ENCODE measurements at regions not wholly inside any gene's neighbourhood (a gene's known extent, or its start where the extent isn't known, plus 50 kb on each side); places are given as distances from the start of the nearest gene placed in this dataset.

DNA sequence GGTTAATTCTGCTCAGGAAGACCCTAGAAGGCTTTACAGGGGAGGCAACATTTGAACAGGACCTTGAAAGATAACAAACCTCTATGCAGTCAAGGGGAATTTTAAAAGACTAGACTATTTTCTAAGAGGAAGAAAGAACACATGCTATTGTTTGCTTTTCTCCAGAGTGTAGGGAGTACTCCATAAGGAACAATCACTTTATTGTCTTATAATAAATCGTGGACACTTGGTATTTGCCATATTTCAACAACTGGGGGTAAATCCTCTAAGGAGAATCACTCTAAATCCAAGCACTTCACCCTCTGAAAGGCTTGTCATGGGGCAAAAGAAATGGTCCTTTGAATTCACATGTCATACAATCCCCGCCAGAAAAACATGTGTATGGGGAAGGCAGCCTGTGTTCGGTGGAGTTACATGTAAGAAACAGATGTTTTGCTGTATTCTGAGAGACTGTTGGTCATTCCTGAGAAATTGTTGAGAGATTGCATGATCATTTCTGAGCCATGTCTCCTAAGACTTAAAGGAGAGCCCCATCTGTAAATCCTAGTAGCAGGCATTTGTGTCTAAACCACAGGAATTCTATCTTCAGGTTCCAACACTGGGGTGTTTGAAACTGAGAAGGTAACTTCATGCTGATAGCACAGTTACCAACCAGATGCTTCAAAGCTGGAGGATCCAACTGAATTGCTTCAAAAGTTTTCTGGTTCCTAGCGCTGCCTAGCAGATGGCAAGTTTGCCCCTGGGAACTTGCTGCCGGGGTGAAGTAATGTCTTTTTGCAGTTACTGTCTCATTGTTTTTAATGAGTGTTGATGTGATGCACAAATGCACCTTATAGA is 66.8 kb downstream of the FZD4 start:
- no peak for DNase-seq (ENCODE audit: low spot score in 2 of 2, unreplicated experiment in 2 of 2)
- H3K9me3 Mint-ChIP-seq = peaks cover 12% of the 10 kb centered on the region
- H3K27ac Mint-ChIP-seq = peak overlapping the region; percentile 10
- no peaks in the 10 kb centered on the region for H3K27me3 Mint-ChIP-seq (ENCODE audit: low read depth)
- no peak overlapping the region for H3K4me3 Mint-ChIP-seq
- TF ChIP-seq, protein P1, sequence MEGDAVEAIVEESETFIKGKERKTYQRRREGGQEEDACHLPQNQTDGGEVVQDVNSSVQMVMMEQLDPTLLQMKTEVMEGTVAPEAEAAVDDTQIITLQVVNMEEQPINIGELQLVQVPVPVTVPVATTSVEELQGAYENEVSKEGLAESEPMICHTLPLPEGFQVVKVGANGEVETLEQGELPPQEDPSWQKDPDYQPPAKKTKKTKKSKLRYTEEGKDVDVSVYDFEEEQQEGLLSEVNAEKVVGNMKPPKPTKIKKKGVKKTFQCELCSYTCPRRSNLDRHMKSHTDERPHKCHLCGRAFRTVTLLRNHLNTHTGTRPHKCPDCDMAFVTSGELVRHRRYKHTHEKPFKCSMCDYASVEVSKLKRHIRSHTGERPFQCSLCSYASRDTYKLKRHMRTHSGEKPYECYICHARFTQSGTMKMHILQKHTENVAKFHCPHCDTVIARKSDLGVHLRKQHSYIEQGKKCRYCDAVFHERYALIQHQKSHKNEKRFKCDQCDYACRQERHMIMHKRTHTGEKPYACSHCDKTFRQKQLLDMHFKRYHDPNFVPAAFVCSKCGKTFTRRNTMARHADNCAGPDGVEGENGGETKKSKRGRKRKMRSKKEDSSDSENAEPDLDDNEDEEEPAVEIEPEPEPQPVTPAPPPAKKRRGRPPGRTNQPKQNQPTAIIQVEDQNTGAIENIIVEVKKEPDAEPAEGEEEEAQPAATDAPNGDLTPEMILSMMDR (IDR thresholded peaks at IDR 0.05; ENCODE audit: unreplicated experiment) = no peak
- peaks cover 10% of the 10 kb centered on the region for H3K36me3 Mint-ChIP-seq
- H3K4me1 Mint-ChIP-seq = peaks cover 21% of the 10 kb centered on the region

DNA sequence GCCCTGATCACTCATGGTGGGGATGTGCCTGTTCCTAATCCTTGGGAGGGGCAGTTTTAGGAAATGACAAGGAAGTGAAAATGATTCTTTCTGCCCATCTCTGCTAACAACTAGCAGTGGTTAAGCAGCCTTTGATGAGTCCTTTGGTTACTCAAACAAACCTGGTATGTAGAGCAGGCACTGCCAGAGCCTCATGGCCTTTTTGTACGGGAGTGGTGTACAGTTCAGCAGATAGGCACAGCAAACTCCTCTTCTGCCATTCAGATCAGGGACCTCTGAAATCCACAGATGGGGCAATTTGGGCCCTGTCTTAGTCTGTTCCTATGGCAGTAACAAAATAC is 66.2 kb downstream of the FZD4 start:
- DNase-seq (ENCODE audit: low spot score in 2 of 2, unreplicated experiment in 2 of 2) = no peak
- H3K4me3 Mint-ChIP-seq = no peak overlapping the region
- peak overlapping the region; percentile 10 for H3K27ac Mint-ChIP-seq
- TF ChIP-seq, protein P1 (IDR thresholded peaks at IDR 0.05; ENCODE audit: unreplicated experiment) = no peak
- peaks cover 21% of the 10 kb centered on the region for H3K4me1 Mint-ChIP-seq
- peaks cover 5% of the 10 kb centered on the region for H3K36me3 Mint-ChIP-seq
- H3K9me3 Mint-ChIP-seq = peaks cover 7% of the 10 kb centered on the region
- H3K27me3 Mint-ChIP-seq (ENCODE audit: low read depth) = no peaks in the 10 kb centered on the region

DNA sequence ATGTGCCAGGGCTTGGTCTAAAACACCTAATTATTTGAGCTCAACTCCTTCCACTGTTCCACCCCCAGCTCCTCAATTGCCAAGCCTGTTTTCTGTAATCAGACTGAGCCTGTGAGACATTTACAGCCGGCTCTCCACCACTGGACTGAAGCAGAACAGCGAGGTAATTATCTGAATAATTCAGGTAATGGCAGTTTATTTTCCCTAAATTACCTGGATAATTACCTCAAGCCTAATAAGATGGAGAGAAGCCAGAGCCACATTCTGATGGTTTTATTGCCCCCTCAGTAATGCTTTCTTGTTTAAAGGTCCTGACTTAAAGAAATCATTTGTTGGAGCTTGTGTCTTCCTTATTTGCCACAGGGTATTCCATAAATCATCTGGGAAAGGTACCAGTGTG is 64.2 kb downstream of the FZD4 start:
- no peaks in the 10 kb centered on the region for H3K9me3 Mint-ChIP-seq
- H3K27me3 Mint-ChIP-seq (ENCODE audit: low read depth) = no peaks in the 10 kb centered on the region
- no peaks in the 10 kb centered on the region for H3K36me3 Mint-ChIP-seq
- H3K4me1 Mint-ChIP-seq = peaks cover 28% of the 10 kb centered on the region
- peak overlapping the region; percentile 30 for H3K27ac Mint-ChIP-seq
- TF ChIP-seq, protein P1 (IDR thresholded peaks at IDR 0.05; ENCODE audit: unreplicated experiment) = no peak
- no peak overlapping the region for H3K4me3 Mint-ChIP-seq
- DNase-seq (ENCODE audit: low spot score in 2 of 2, unreplicated experiment in 2 of 2) = no peak

DNA sequence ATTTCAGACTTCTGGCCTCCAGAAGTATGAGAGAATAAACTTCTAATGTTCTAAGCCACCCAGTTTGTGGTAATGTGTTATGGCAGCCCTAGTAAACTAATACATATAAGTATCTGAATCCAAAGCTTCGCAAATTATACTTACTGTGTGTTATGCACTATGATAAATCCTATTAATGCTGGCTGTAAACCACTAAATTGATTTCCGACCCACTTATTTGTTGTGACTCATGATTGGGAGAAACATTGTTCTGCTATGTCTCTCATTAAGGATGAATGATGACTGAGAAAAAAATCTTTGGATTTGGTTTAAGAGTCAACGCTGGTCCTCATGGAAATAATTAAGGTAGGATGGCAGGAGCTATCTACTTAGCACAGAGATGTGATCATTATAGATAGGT is 62.0 kb downstream of the FZD4 start:
- TF ChIP-seq, protein P1 (IDR thresholded peaks at IDR 0.05; ENCODE audit: unreplicated experiment) = no peak
- peaks cover 42% of the 10 kb centered on the region for H3K4me1 Mint-ChIP-seq
- no peaks in the 10 kb centered on the region for H3K27me3 Mint-ChIP-seq (ENCODE audit: low read depth)
- no peaks in the 10 kb centered on the region for H3K9me3 Mint-ChIP-seq
- no peak overlapping the region for H3K27ac Mint-ChIP-seq
- H3K36me3 Mint-ChIP-seq = no peaks in the 10 kb centered on the region
- DNase-seq (ENCODE audit: low spot score in 2 of 2, unreplicated experiment in 2 of 2) = no peak
- H3K4me3 Mint-ChIP-seq = no peak overlapping the region

Data from mesothelial cell of epicardium (in vitro differentiated cells).